ENCODE measurements at regions not wholly inside any gene's neighbourhood (a gene's known extent, or its start where the extent isn't known, plus 50 kb on each side); places are given as distances from the start of the nearest gene placed in this dataset.

DNA sequence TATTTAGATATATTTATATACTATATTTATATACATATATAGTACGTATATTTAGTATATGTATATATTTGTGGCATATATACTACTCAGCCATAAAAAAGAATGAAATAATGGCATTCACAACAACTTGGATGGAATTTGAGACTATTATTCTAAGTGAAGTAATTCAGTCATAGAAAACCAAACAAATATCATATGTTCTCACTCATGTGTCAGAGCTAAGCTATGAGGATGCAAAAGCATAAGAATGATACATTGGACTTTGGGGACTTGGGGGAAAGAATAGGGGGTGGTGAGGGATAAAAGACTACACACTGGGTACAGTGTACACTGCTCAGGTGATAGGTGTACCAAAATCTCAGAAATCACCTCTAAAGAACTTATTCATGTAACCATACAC lies 1015.7 kb downstream of the EFNB2 start:
- Mint-ChIP-seq H3K27ac (no peak overlapping the region), H3K4me1 (no peaks in the 10 kb centered on the region), H3K9me3 (peaks cover 0 to 11% (median 0%) of the 10 kb centered on the region in 11 donors), H3K36me3 (no peaks in the 10 kb centered on the region), H3K27me3 (peaks cover 0 to 2% (median 0%) of the 10 kb centered on the region in 5 donors), H3K4me3 (no peak overlapping the region)
- ATAC-seq: no peak
- POLR2A ChIA-PET: no interaction called here
- H3K9me3 ChIP-seq (ENCODE audit: control insufficient read depth in 2 of 3, low read length in 3 of 3): no peaks in the 10 kb centered on the region
- no peak overlapping the region for H3K27ac ChIP-seq (ENCODE audit: low read depth, low read length)
- CTCF ChIA-PET: interaction anchor here (0.5 kb wide), 1 partner anchor 69 kb away, joined by 3 read pairs; no protein-coding TSS in a partner anchor
- H3K36me3 ChIP-seq (ENCODE audit: control insufficient read depth in 2 of 3, insufficient read depth in 3 of 3, low read length in 3 of 3): no peaks in the 10 kb centered on the region
- no peaks in the 10 kb centered on the region for H3K4me1 ChIP-seq (ENCODE audit: control insufficient read depth in 2 of 2, insufficient read depth in 2 of 2, low read length in 2 of 2)
- intact Hi-C loops (cut with micrococcal nuclease): no loop called here
- H3K4me3 ChIP-seq (ENCODE audit: low read length): no peak overlapping the region
- DNase-seq: no peak
- no peaks in the 10 kb centered on the region for H3K27me3 ChIP-seq (ENCODE audit: control insufficient read depth in 2 of 2, insufficient read depth in 2 of 2, low read length in 2 of 2)

DNA sequence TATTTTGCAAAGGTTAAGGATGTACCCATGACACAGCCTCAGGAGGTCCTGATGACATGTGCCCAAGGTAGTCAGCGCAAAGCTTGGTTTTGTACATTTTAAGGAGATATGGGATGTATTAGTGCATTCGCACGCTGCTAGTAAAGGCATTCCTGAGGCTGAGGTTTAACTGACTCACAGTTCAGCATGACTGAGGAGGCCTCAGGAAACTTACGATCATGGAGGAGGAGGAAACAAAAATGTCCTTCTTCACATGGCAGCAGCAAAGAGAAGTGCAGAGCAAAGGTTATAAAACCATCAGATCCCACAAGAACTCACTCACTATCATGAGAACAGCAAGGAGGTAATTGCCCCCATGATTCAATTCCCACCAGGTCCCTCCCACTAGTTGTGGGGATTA lies 1017.4 kb downstream of the EFNB2 start:
- Mint-ChIP-seq H3K4me3 (no peak overlapping the region), H3K9me3 (peaks cover 0 to 11% (median 0%) of the 10 kb centered on the region in 11 donors), H3K36me3 (no peaks in the 10 kb centered on the region), H3K27ac (no peak overlapping the region), H3K4me1 (no peaks in the 10 kb centered on the region), H3K27me3 (peaks cover 0 to 8% (median 0%) of the 10 kb centered on the region in 5 donors)
- intact Hi-C loops (cut with micrococcal nuclease): no loop called here
- CTCF ChIA-PET: no interaction called here
- DNase-seq (no peak), ATAC-seq (no peak)
- Histone ChIP-seq H3K36me3 (ENCODE audit: control insufficient read depth in 2 of 3, insufficient read depth in 3 of 3, low read length in 3 of 3) (no peaks in the 10 kb centered on the region), H3K4me1 (ENCODE audit: control insufficient read depth in 2 of 2, insufficient read depth in 2 of 2, low read length in 2 of 2) (no peaks in the 10 kb centered on the region), H3K27me3 (ENCODE audit: control insufficient read depth in 2 of 2, insufficient read depth in 2 of 2, low read length in 2 of 2) (no peaks in the 10 kb centered on the region), H3K4me3 (ENCODE audit: low read length) (no peak overlapping the region), H3K27ac (ENCODE audit: low read depth, low read length) (no peak overlapping the region), H3K9me3 (ENCODE audit: control insufficient read depth in 2 of 3, low read length in 3 of 3) (no peaks in the 10 kb centered on the region)
- POLR2A ChIA-PET: no interaction called here

DNA sequence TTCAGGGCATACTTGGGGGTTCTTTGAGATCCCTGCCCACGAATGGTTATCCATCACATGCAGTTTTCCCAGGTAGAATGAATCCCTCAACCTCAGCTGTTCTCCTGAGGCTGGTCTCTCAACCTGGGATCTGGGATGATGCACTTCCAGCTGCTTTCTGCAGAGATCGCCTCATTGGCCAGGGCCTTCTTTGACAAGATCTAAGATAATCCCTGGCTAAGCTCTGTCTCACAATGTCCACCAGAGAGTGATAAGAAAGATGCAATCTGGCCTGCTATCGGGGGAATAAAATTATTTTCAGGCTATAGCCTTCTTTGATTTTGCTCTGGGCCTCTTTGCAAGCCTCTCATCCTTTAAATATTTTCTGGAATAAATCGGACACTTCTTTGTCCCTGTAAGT lies 1021.1 kb downstream of the EFNB2 start:
- Histone ChIP-seq H3K36me3 (ENCODE audit: control insufficient read depth in 2 of 3, insufficient read depth in 3 of 3, low read length in 3 of 3) (no peaks in the 10 kb centered on the region), H3K4me1 (ENCODE audit: control insufficient read depth in 2 of 2, insufficient read depth in 2 of 2, low read length in 2 of 2) (no peaks in the 10 kb centered on the region), H3K4me3 (ENCODE audit: low read length) (no peak overlapping the region), H3K9me3 (ENCODE audit: control insufficient read depth in 2 of 3, low read length in 3 of 3) (no peaks in the 10 kb centered on the region), H3K27ac (ENCODE audit: low read depth, low read length) (no peak overlapping the region), H3K27me3 (ENCODE audit: control insufficient read depth in 2 of 2, insufficient read depth in 2 of 2, low read length in 2 of 2) (no peaks in the 10 kb centered on the region)
- ChIA-PET POLR2A (no interaction called here), CTCF (no interaction called here)
- DNase-seq (no peak), ATAC-seq (no peak)
- no peak overlapping the region for H3K27ac Mint-ChIP-seq
- no peaks in the 10 kb centered on the region for H3K4me1 Mint-ChIP-seq
- intact Hi-C loops (cut with micrococcal nuclease): no loop called here
- no peak overlapping the region for H3K4me3 Mint-ChIP-seq
- peaks cover 0 to 4% (median 0%) of the 10 kb centered on the region in 11 donors for H3K9me3 Mint-ChIP-seq
- H3K27me3 Mint-ChIP-seq: peaks cover 0 to 8% (median 0%) of the 10 kb centered on the region in 5 donors
- H3K36me3 Mint-ChIP-seq: no peaks in the 10 kb centered on the region

DNA sequence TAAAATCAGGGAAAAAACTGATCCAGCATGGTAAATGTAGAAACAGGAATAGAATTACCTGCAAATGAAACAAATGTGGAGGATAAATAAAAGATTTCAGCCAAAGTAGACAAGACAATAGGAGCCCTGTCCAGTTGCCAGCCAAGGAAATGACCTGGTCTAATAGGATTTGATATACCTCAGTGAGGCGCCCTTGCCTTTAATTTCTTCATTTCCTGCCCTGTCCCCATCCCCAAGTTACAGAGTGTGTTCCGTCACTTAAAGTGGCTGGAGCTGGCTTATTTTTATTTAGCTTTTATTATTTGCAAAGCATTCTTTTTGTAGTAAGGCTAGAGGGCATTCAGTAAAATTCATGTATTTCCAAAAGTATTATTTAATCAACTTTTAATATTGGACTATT lies 1022.0 kb downstream of the EFNB2 start:
- Histone ChIP-seq H3K36me3 (ENCODE audit: control insufficient read depth in 2 of 3, insufficient read depth in 3 of 3, low read length in 3 of 3) (no peaks in the 10 kb centered on the region), H3K27me3 (ENCODE audit: control insufficient read depth in 2 of 2, insufficient read depth in 2 of 2, low read length in 2 of 2) (no peaks in the 10 kb centered on the region), H3K27ac (ENCODE audit: low read depth, low read length) (no peak overlapping the region), H3K9me3 (ENCODE audit: control insufficient read depth in 2 of 3, low read length in 3 of 3) (no peaks in the 10 kb centered on the region), H3K4me1 (ENCODE audit: control insufficient read depth in 2 of 2, insufficient read depth in 2 of 2, low read length in 2 of 2) (no peaks in the 10 kb centered on the region), H3K4me3 (ENCODE audit: low read length) (no peak overlapping the region)
- intact Hi-C loops (cut with micrococcal nuclease): no loop called here
- no peaks in the 10 kb centered on the region for H3K36me3 Mint-ChIP-seq
- H3K27me3 Mint-ChIP-seq: peaks cover 0 to 8% (median 0%) of the 10 kb centered on the region in 5 donors
- no peak for DNase-seq
- no peak overlapping the region for H3K4me3 Mint-ChIP-seq
- POLR2A ChIA-PET: no interaction called here
- H3K9me3 Mint-ChIP-seq: peaks cover 0 to 5% (median 0%) of the 10 kb centered on the region in 11 donors
- CTCF ChIA-PET: no interaction called here
- no peak overlapping the region for H3K27ac Mint-ChIP-seq
- no peaks in the 10 kb centered on the region for H3K4me1 Mint-ChIP-seq
- ATAC-seq: no peak

DNA sequence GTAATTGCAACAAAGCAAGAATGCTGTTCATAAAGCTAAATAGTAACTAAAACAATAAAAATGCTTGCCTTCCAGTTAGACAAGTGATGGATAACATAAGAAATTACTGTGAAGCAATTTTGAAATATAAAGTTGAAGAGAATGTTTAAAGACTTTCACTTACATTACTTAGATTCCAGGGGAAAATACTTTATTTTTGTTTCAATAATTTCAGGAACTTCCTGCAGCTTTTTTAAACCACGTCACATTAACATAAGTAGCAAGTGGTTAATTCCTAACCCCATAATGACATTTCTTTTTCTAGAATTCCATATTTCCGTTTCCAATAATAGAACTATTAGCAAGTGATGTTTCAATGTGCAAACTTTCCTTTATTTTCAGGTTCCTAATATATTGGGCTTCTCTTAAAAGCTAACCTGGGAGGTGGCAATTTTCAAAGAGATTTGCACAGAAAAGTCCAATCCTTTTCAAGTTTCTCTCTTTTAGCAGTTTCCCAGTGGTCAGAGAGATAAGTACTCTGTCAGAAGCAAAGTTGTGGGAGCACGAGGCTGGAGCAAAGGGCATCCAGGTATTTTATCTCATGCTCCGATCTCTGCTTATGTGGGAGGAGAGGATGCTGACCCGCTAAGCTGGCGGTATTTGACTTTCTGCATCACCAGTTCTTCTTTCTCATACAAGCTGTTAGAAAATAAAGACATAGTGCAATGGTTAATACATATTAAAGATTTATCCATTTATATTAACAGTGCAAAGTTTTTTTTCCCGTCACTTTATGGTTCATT lies 1025.3 kb downstream of the EFNB2 start:
- Mint-ChIP-seq H3K4me3 (no peak overlapping the region), H3K36me3 (no peaks in the 10 kb centered on the region), H3K9me3 (peaks cover 0 to 5% (median 0%) of the 10 kb centered on the region in 11 donors), H3K4me1 (no peaks in the 10 kb centered on the region), H3K27me3 (peaks cover 0 to 8% (median 0%) of the 10 kb centered on the region in 5 donors), H3K27ac (no peak overlapping the region)
- ChIA-PET POLR2A (no interaction called here), CTCF (no interaction called here)
- DNase-seq (no peak), ATAC-seq (no peak)
- intact Hi-C loops (cut with micrococcal nuclease): no loop called here
- no peaks in the 10 kb centered on the region for H3K27me3 ChIP-seq (ENCODE audit: control insufficient read depth in 2 of 2, insufficient read depth in 2 of 2, low read length in 2 of 2)
- H3K9me3 ChIP-seq (ENCODE audit: control insufficient read depth in 2 of 3, low read length in 3 of 3): no peaks in the 10 kb centered on the region
- no peak overlapping the region for H3K27ac ChIP-seq (ENCODE audit: low read depth, low read length)
- H3K36me3 ChIP-seq (ENCODE audit: control insufficient read depth in 2 of 3, insufficient read depth in 3 of 3, low read length in 3 of 3): no peaks in the 10 kb centered on the region
- no peak overlapping the region for H3K4me3 ChIP-seq (ENCODE audit: low read length)
- no peaks in the 10 kb centered on the region for H3K4me1 ChIP-seq (ENCODE audit: control insufficient read depth in 2 of 2, insufficient read depth in 2 of 2, low read length in 2 of 2)

DNA sequence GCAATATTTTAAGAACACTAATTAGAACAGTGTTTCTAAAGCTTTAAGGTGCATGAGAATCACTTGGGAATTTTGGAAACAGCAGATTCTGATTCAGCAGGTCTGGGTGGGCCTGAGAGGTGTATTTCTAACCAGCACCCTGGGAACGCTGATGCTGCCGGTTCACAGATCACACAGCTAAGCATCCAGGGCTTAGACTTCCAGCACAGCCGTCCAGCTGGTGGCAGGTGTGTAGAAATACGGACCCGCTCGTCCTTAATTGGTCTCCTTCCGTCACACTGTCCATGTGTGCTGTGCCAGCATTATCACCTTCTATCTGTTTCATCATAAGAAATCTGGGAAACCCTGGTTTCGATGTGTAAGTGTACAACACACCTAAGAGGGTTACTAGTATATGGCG lies 1029.0 kb downstream of the EFNB2 start:
- Mint-ChIP-seq H3K9me3 (peaks cover 0 to 5% (median 0%) of the 10 kb centered on the region in 11 donors), H3K27me3 (no peaks in the 10 kb centered on the region), H3K4me3 (no peak overlapping the region), H3K4me1 (no peaks in the 10 kb centered on the region), H3K36me3 (no peaks in the 10 kb centered on the region), H3K27ac (no peak overlapping the region)
- POLR2A ChIA-PET: no interaction called here
- Histone ChIP-seq H3K27ac (ENCODE audit: low read depth, low read length) (no peak overlapping the region), H3K4me1 (ENCODE audit: control insufficient read depth in 2 of 2, insufficient read depth in 2 of 2, low read length in 2 of 2) (no peaks in the 10 kb centered on the region), H3K9me3 (ENCODE audit: control insufficient read depth in 2 of 3, low read length in 3 of 3) (no peaks in the 10 kb centered on the region), H3K36me3 (ENCODE audit: control insufficient read depth in 2 of 3, insufficient read depth in 3 of 3, low read length in 3 of 3) (no peaks in the 10 kb centered on the region), H3K27me3 (ENCODE audit: control insufficient read depth in 2 of 2, insufficient read depth in 2 of 2, low read length in 2 of 2) (no peaks in the 10 kb centered on the region), H3K4me3 (ENCODE audit: low read length) (no peak overlapping the region)
- CTCF ChIA-PET: no interaction called here
- no peak for ATAC-seq
- intact Hi-C loops (cut with micrococcal nuclease): no loop called here
- no peak for DNase-seq

DNA sequence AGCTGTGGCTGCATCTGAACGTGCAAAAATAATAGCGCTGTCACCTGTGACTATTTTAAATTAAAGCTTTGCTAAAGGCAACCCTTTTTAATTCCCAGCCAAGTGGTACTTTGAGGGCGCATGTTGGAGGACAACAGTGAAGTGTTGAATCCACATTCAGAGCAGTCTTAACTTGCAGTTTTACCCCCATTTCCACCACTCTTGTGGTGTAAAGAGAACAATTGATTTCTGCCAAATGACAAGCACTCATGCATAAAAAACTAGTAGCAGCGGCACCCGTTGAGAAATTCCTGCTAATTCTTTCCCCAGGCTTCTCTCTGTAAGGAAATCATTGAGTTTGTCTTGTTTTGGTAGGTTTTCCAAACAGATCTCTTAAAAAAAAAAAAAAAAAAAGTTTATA lies 1033.3 kb downstream of the EFNB2 start:
- CTCF ChIA-PET: no interaction called here
- Mint-ChIP-seq H3K36me3 (no peaks in the 10 kb centered on the region), H3K27ac (no peak overlapping the region), H3K9me3 (no peaks in the 10 kb centered on the region), H3K4me3 (no peak overlapping the region), H3K27me3 (peaks cover 0 to 5% (median 0%) of the 10 kb centered on the region in 5 donors), H3K4me1 (no peaks in the 10 kb centered on the region)
- H3K4me3 ChIP-seq (ENCODE audit: low read length): no peak overlapping the region
- no peak for ATAC-seq
- no peaks in the 10 kb centered on the region for H3K27me3 ChIP-seq (ENCODE audit: control insufficient read depth in 2 of 2, insufficient read depth in 2 of 2, low read length in 2 of 2)
- H3K4me1 ChIP-seq (ENCODE audit: control insufficient read depth in 2 of 2, insufficient read depth in 2 of 2, low read length in 2 of 2): no peaks in the 10 kb centered on the region
- H3K36me3 ChIP-seq (ENCODE audit: control insufficient read depth in 2 of 3, insufficient read depth in 3 of 3, low read length in 3 of 3): no peaks in the 10 kb centered on the region
- H3K9me3 ChIP-seq (ENCODE audit: control insufficient read depth in 2 of 3, low read length in 3 of 3): no peaks in the 10 kb centered on the region
- no peak for DNase-seq
- H3K27ac ChIP-seq (ENCODE audit: low read depth, low read length): no peak overlapping the region
- POLR2A ChIA-PET: no interaction called here
- intact Hi-C loops (cut with micrococcal nuclease): no loop called here
